Thyroid gland (tissue), 4 donors: ENCODE measurements at regions not wholly inside any gene's neighbourhood (a gene's known extent, or its start where the extent isn't known, plus 50 kb on each side); places are given as distances from the start of the nearest gene placed in this dataset.

ENCODE experiments used
- DNase-seq, 2 donors: peaks; one replicate each; pipeline ENCODE4 v3.0.0-alpha.2; 2019
- H3K27ac ChIP-seq, 3 donors: fragments of 200-600 bp; sonication (generic); 1 replicate in 2 of 3; 2 replicates in 1 of 3; pipeline ENCODE4 v1.5.1; 2016 to 2019; ENCODE audit warnings: mild to moderate bottlenecking in 1 of 3, moderate library complexity in 1 of 3
- H3K27me3 ChIP-seq: fragments of 200-600 bp; sonication (generic); one replicate; pipeline ENCODE4 v1.5.1; 2019
- H3K36me3 ChIP-seq, 2 donors: fragments of 200-600 bp; sonication (generic); one replicate each; pipeline ENCODE4 v1.5.1; 2016 to 2019
- H3K4me1 ChIP-seq, 2 donors: fragments of 200-600 bp; sonication (generic); one replicate each; pipeline ENCODE4 v1.5.1; 2017 to 2019
- H3K4me3 ChIP-seq, 3 donors: fragments of 200-600 bp; sonication (generic); replicated peaks in 1 of 3; 1 replicate in 2 of 3; 2 replicates in 1 of 3; pipeline ENCODE4 v1.5.1; 2016; ENCODE audit warnings: mild to moderate bottlenecking in 1 of 3
- H3K9me3 ChIP-seq: fragments of 200-600 bp; sonication (generic); one replicate; pipeline ENCODE4 v1.5.1; 2017
- CTCF ChIP-seq, 6 experiments: fragments of 200-600 bp in 3 of 6; fragments of 450-650 bp in 3 of 6; sonication (generic) in 3 of 6; IDR thresholded peaks; one replicate each; pipeline ENCODE4 v1.5.1; 2016 to 2019; ENCODE audit warnings: antibody characterized with exemption in 6 of 6, mild to moderate bottlenecking in 2 of 6, inconsistent platforms in 1 of 6, moderate library complexity in 1 of 6
- POLR2A ChIP-seq, 2 donors: fragments of 450-650 bp; IDR thresholded peaks; one replicate each; pipeline ENCODE4 v1.6.1; 2017; ENCODE audit warnings: antibody characterized with exemption in 2 of 2, mild to moderate bottlenecking in 2 of 2, moderate library complexity in 1 of 2
- WGBS, 2 donors: methylation state at CpG; one replicate each; pipeline ENCODE4 v1.1.5; 2017; 5-methylcytosine and 5-hydroxymethylcytosine counted together
- intact Hi-C: fragments of 100-400 bp; cut with DNase I; formaldehyde crosslinking; loops from one replicate; pipeline ENCODE4 v1.15.1; 2023

- H3K36me3 ChIP-seq: no peaks in the 10 kb centered on the region
- H3K4me3 ChIP-seq: no peak overlapping the region
- H3K9me3 ChIP-seq: no peaks in the 10 kb centered on the region
- no peak overlapping the region for H3K27ac ChIP-seq
- H3K4me1 ChIP-seq: no peaks in the 10 kb centered on the region
- WGBS, 2 donors: 68% methylated on average over 4 of the region's 4 CpGs
- intact Hi-C loops: no loop called here
- no peak for TF ChIP-seq CTCF (IDR thresholded peaks at IDR 0.05)
- no peak for TF ChIP-seq POLR2A (IDR thresholded peaks at IDR 0.05)
- H3K27me3 ChIP-seq: no peaks in the 10 kb centered on the region
- no peak for DNase-seq
These were observed 161.7 kb upstream of the ST6GALNAC5 start for GRCh38 chr1:76705560-76705959.

- WGBS, 2 donors: 86 to 90% methylated on average over 2 of the region's 2 CpGs
- no peaks in the 10 kb centered on the region for H3K4me1 ChIP-seq
- no peaks in the 10 kb centered on the region for H3K9me3 ChIP-seq
- H3K27ac ChIP-seq: no peak overlapping the region
- no peak overlapping the region for H3K4me3 ChIP-seq
- intact Hi-C loops: no loop called here
- TF ChIP-seq POLR2A (IDR thresholded peaks at IDR 0.05): no peak
- TF ChIP-seq CTCF (IDR thresholded peaks at IDR 0.05): no peak
- DNase-seq: no peak
- H3K27me3 ChIP-seq: no peaks in the 10 kb centered on the region
- H3K36me3 ChIP-seq: no peaks in the 10 kb centered on the region
These were observed 153.7 kb upstream of the ST6GALNAC5 start for GRCh38 chr1:76713535-76713934.

GRCh38 chr1:76715474-76715873 is 151.8 kb upstream of the ST6GALNAC5 start:
- intact Hi-C loops: no loop called here
- no peaks in the 10 kb centered on the region for H3K27me3 ChIP-seq
- no peaks in the 10 kb centered on the region for H3K36me3 ChIP-seq
- TF ChIP-seq CTCF (IDR thresholded peaks at IDR 0.05): no peak
- no peaks in the 10 kb centered on the region for H3K4me1 ChIP-seq
- WGBS, 2 donors: 67 to 88% methylated on average over 1 of the region's 1 CpG
- no peak for DNase-seq
- no peak overlapping the region for H3K27ac ChIP-seq
- no peaks in the 10 kb centered on the region for H3K9me3 ChIP-seq
- no peak overlapping the region for H3K4me3 ChIP-seq

- H3K4me3 ChIP-seq: no peak overlapping the region
- no peaks in the 10 kb centered on the region for H3K36me3 ChIP-seq
- H3K27me3 ChIP-seq: no peaks in the 10 kb centered on the region
- no peak for DNase-seq
- H3K9me3 ChIP-seq: no peaks in the 10 kb centered on the region
- TF ChIP-seq CTCF (IDR thresholded peaks at IDR 0.05) (no peak), POLR2A (IDR thresholded peaks at IDR 0.05) (no peak)
- intact Hi-C loops: no loop called here
- no peaks in the 10 kb centered on the region for H3K4me1 ChIP-seq
- no peak overlapping the region for H3K27ac ChIP-seq
These were observed 143.3 kb upstream of the ST6GALNAC5 start for GRCh38 chr1:76723949-76724348.

GRCh38 chr1:76724816-76725215 is 142.5 kb upstream of the ST6GALNAC5 start:
- 83 to 93% methylated on average over 3 of the region's 3 CpGs for WGBS, 2 donors
- DNase-seq: no peak
- Histone ChIP-seq H3K4me3 (no peak overlapping the region), H3K9me3 (no peaks in the 10 kb centered on the region), H3K36me3 (no peaks in the 10 kb centered on the region), H3K27me3 (no peaks in the 10 kb centered on the region), H3K27ac (no peak overlapping the region), H3K4me1 (no peaks in the 10 kb centered on the region)
- intact Hi-C loops: no loop called here
- TF ChIP-seq CTCF (IDR thresholded peaks at IDR 0.05) (no peak), POLR2A (IDR thresholded peaks at IDR 0.05) (no peak)
